H9 (cell line): ENCODE measurements at regions not wholly inside any gene's neighbourhood (a gene's known extent, or its start where the extent isn't known, plus 50 kb on each side); places are given as distances from the start of the nearest gene placed in this dataset.

Experiments used
- DNase-seq: peaks from one replicate; pipeline ENCODE4 v3.0.0-alpha.2; 2017
- H2AFZ ChIP-seq: one replicate; pipeline ENCODE4 v1.6.1; 2013; ENCODE audit warnings: mild to moderate bottlenecking, low read length, control low read depth, moderate library complexity
- H2AK5ac ChIP-seq: 2 replicates; pipeline ENCODE4 v1.6.1; 2013; ENCODE audit warnings: low read length, control low read depth, mixed read lengths; ENCODE audit not compliant: insufficient read length
- H2BK120ac ChIP-seq: one replicate; pipeline ENCODE4 v1.6.1; 2013; ENCODE audit warnings: low read depth, mild to moderate bottlenecking, low read length, control low read depth, inconsistent platforms; ENCODE audit not compliant: poor library complexity, severe bottlenecking
- H2BK12ac ChIP-seq: 2 replicates; pipeline ENCODE4 v1.6.1; 2013; ENCODE audit warnings: low read length, control low read depth, mixed read lengths, low read depth; ENCODE audit not compliant: insufficient read length
- H2BK15ac ChIP-seq: 2 replicates; pipeline ENCODE4 v1.6.1; 2013; ENCODE audit warnings: low read depth, low read length, control low read depth
- H2BK20ac ChIP-seq: one replicate; pipeline ENCODE4 v1.6.1; 2013; ENCODE audit warnings: low read depth, mild to moderate bottlenecking, low read length, control low read depth, inconsistent platforms; ENCODE audit not compliant: poor library complexity, severe bottlenecking
- H2BK5ac ChIP-seq: 2 replicates; pipeline ENCODE4 v1.6.1; 2013; ENCODE audit warnings: low read length, control low read depth, mixed read lengths; ENCODE audit not compliant: insufficient read length
- H3K14ac ChIP-seq: 2 replicates; pipeline ENCODE4 v1.6.1; 2013; ENCODE audit warnings: low read length, control low read depth; ENCODE audit not compliant: insufficient read depth
- H3K18ac ChIP-seq: 2 replicates; pipeline ENCODE4 v1.6.1; 2013; ENCODE audit warnings: low read depth, mild to moderate bottlenecking, mixed read lengths, low read length, control low read depth; ENCODE audit not compliant: insufficient read length
- H3K23ac ChIP-seq: 2 replicates; pipeline ENCODE4 v1.6.1; 2013; ENCODE audit warnings: low read length, control low read depth, mixed read lengths, low read depth; ENCODE audit not compliant: insufficient read length
- H3K23me2 ChIP-seq: 2 replicates; pipeline ENCODE4 v1.6.1; 2013; ENCODE audit warnings: low read depth, mild to moderate bottlenecking, mixed read lengths, low read length, control low read depth; ENCODE audit not compliant: insufficient read length, poor library complexity, severe bottlenecking
- H3K27ac ChIP-seq: 2 replicates; pipeline ENCODE4 v1.5.1; 2013; ENCODE audit warnings: low read length, control low read depth, mixed read lengths, low read depth; ENCODE audit not compliant: insufficient read length
- H3K27me3 ChIP-seq: 2 replicates; pipeline ENCODE4 v1.6.1; 2013; ENCODE audit warnings: low read length, control low read depth, inconsistent platforms; ENCODE audit not compliant: insufficient read depth
- H3K4ac ChIP-seq: 2 replicates; pipeline ENCODE4 v1.6.1; 2013; ENCODE audit warnings: low read depth, mild to moderate bottlenecking, control low read depth, inconsistent platforms, low read length, moderate library complexity
- H3K4me1 ChIP-seq: 2 replicates; pipeline ENCODE4 v1.6.1; 2013; ENCODE audit warnings: low read length, control low read depth, inconsistent platforms; ENCODE audit not compliant: insufficient read depth
- H3K4me2 ChIP-seq: 2 replicates; pipeline ENCODE4 v1.6.1; 2013; ENCODE audit warnings: low read length, control low read depth, mixed read lengths; ENCODE audit not compliant: insufficient read length, insufficient read depth
- H3K56ac ChIP-seq: 2 replicates; pipeline ENCODE4 v1.6.1; 2013; ENCODE audit warnings: low read depth, mild to moderate bottlenecking, mixed read lengths, low read length, control low read depth; ENCODE audit not compliant: insufficient read length
- H3K79me1 ChIP-seq: 2 replicates; pipeline ENCODE4 v1.6.1; 2013; ENCODE audit warnings: low read depth, mild to moderate bottlenecking, moderate library complexity, low read length, control low read depth, inconsistent platforms; ENCODE audit not compliant: insufficient read depth, poor library complexity, severe bottlenecking
- H3K79me2 ChIP-seq: 2 replicates; pipeline ENCODE4 v1.6.1; 2013; ENCODE audit warnings: low read length, control low read depth, inconsistent platforms; ENCODE audit not compliant: insufficient read depth
- H3K9ac ChIP-seq: 2 replicates; pipeline ENCODE4 v1.6.1; 2013; ENCODE audit warnings: low read length, control low read depth, mixed read lengths; ENCODE audit not compliant: insufficient read length; ENCODE audit errors: extremely low read depth
- H3K9me3 ChIP-seq: one replicate; pipeline ENCODE4 v1.6.1; 2013; ENCODE audit warnings: low read depth, low read length, inconsistent platforms; ENCODE audit not compliant: control insufficient read depth
- H3T11ph ChIP-seq: one replicate; pipeline ENCODE4 v1.6.1; 2013; ENCODE audit warnings: mild to moderate bottlenecking, low read length, control low read depth, inconsistent platforms
- H4K20me1 ChIP-seq: one replicate; pipeline ENCODE4 v1.6.1; 2013; ENCODE audit not compliant: control insufficient read depth, insufficient read length, insufficient read depth
- H4K5ac ChIP-seq: 2 replicates; pipeline ENCODE4 v1.6.1; 2013; ENCODE audit warnings: low read depth, mild to moderate bottlenecking, mixed read lengths, low read length, control low read depth; ENCODE audit not compliant: insufficient read length
- H4K8ac ChIP-seq: replicated peaks from 2 replicates; pipeline ENCODE4 v1.6.1; 2013; ENCODE audit warnings: low read length, control low read depth, mixed read lengths, low read depth; ENCODE audit not compliant: insufficient read length
- H4K91ac ChIP-seq: 2 replicates; pipeline ENCODE4 v1.6.1; 2013; ENCODE audit warnings: low read depth, mild to moderate bottlenecking, moderate library complexity, mixed read lengths, low read length, control low read depth; ENCODE audit not compliant: insufficient read length
- H3K27ac Mint-ChIP-seq, 3 experiments: 2 replicates in 2 of 3; 3 replicates in 1 of 3; pipeline ENCODE4 v1.8.0; 2020 to 2021; ENCODE audit warnings: mixed read lengths in 3 of 3, mild to moderate bottlenecking in 1 of 3, moderate library complexity in 1 of 3
- H3K27me3 Mint-ChIP-seq: 2 replicates; pipeline ENCODE4 v1.8.0; 2021; ENCODE audit warnings: low read depth, mild to moderate bottlenecking, moderate library complexity, mixed read lengths
- H3K36me3 Mint-ChIP-seq, 3 experiments: 2 replicates in 2 of 3; 3 replicates in 1 of 3; pipeline ENCODE4 v1.8.0; 2020 to 2021; ENCODE audit warnings: low read depth in 3 of 3, mixed read lengths in 3 of 3; ENCODE audit not compliant: insufficient read depth in 1 of 3
- H3K4me1 Mint-ChIP-seq, 2 experiments: 2 replicates each; pipeline ENCODE4 v1.8.0; 2020; ENCODE audit warnings: mixed read lengths in 2 of 2
- H3K4me3 Mint-ChIP-seq, 2 experiments: 2 replicates in 1 of 2; 3 replicates in 1 of 2; pipeline ENCODE4 v1.8.0; 2020 to 2021; ENCODE audit warnings: mild to moderate bottlenecking in 2 of 2, mixed read lengths in 2 of 2, moderate library complexity in 1 of 2
- H3K9me3 Mint-ChIP-seq, 2 experiments: 2 replicates in 1 of 2; 3 replicates in 1 of 2; pipeline ENCODE4 v1.8.0; 2020; ENCODE audit warnings: mild to moderate bottlenecking in 2 of 2, mixed read lengths in 2 of 2, moderate library complexity in 1 of 2
- CTCF ChIP-seq: fragments of 200-600 bp; sonication (generic); conservative IDR thresholded peaks from 3 replicates; pipeline ENCODE4 v1.8.0; 2021; ENCODE audit warnings: antibody characterized with exemption, mild to moderate bottlenecking
- WGBS: extraction: QIAGEN DNeasy Blood & Tissue Kit; methylation state at CpG from one replicate; pipeline ENCODE4 v1.1.7; 2013; ENCODE audit warnings: missing lambda C conversion rate, low lambda C conversion rate, mixed read lengths; ENCODE audit not compliant: insufficient read length; ENCODE audit errors: extremely low coverage; 5-methylcytosine and 5-hydroxymethylcytosine counted together

- no CpG with 5 or more reads among the region's 4 CpGs for WGBS
- Mint-ChIP-seq H3K9me3 (no peaks in the 10 kb centered on the region), H3K36me3 (no peaks in the 10 kb centered on the region), H3K27me3 (peaks cover 2% of the 10 kb centered on the region; the same call in 1 of the 2 replicates), H3K4me3 (no peak overlapping the region), H3K4me1 (peaks cover 2 to 5% of the 10 kb centered on the region in 2 experiments; a peak in 3 of 4 replicates), H3K27ac (no peak overlapping the region)
- H3K56ac ChIP-seq, result no peak overlapping the region
- no peak overlapping the region for H3K27ac ChIP-seq
- no peak overlapping the region for H3K4me2 ChIP-seq
- H4K20me1 ChIP-seq, result no peaks in the 10 kb centered on the region
- H3K23me2 ChIP-seq, result no peaks in the 10 kb centered on the region
- H3K27me3 ChIP-seq, result no peaks in the 10 kb centered on the region
- H2BK15ac ChIP-seq, result no peak overlapping the region
- no peak overlapping the region for H2BK120ac ChIP-seq
- H4K8ac ChIP-seq, result no peak overlapping the region
- no peak overlapping the region for H2AFZ ChIP-seq
- no peak overlapping the region for H3K14ac ChIP-seq
- no peak for DNase-seq
- H2BK20ac ChIP-seq, result no peak overlapping the region
- H3K9ac ChIP-seq, result no peak overlapping the region
- H3K18ac ChIP-seq, result no peak overlapping the region
- H2BK5ac ChIP-seq, result no peak overlapping the region
- no peak overlapping the region for H2BK12ac ChIP-seq
- H3K9me3 ChIP-seq, result no peaks in the 10 kb centered on the region
- no peaks in the 10 kb centered on the region for H3K79me2 ChIP-seq
- H3K79me1 ChIP-seq, result no peaks in the 10 kb centered on the region
- no peak overlapping the region for H3K23ac ChIP-seq
- no peak overlapping the region for H3K4ac ChIP-seq
- no peak overlapping the region for H4K5ac ChIP-seq
- no peak for TF ChIP-seq CTCF
- peaks cover 8% of the 10 kb centered on the region; the same call in 1 of the 2 replicates for H3K4me1 ChIP-seq
- H4K91ac ChIP-seq, result no peak overlapping the region
- no peak overlapping the region for H3T11ph ChIP-seq
- no peak overlapping the region for H2AK5ac ChIP-seq
Observed at GRCh38 chr20:40434122-40434521, 254.9 kb downstream of the MAFB start.
